GM23338 (cell line): ENCODE measurements at regions not wholly inside any gene's neighbourhood (a gene's known extent, or its start where the extent isn't known, plus 50 kb on each side); places are given as distances from the start of the nearest gene placed in this dataset.

ENCODE experiments used
- CREB1 ChIP-seq: fragments of 250-450 bp; sonication (Bioruptor Pico); IDR thresholded peaks from 2 replicates; pipeline ENCODE4 v1.5.0; 2020; ENCODE audit warnings: low read depth, mild to moderate bottlenecking, moderate library complexity
- CTCF ChIP-seq, 2 experiments: fragments of 200-600 bp in 1 of 2; sonication (generic) in 1 of 2; conservative IDR thresholded peaks; 2 replicates each; pipeline versions ENCODE4 v1.5.1 to v1.6.1; 2016 to 2017; ENCODE audit warnings: antibody characterized with exemption in 2 of 2, low read depth in 2 of 2, mild to moderate bottlenecking in 2 of 2, moderate library complexity in 1 of 2
- EZH2 ChIP-seq: fragments of 200-600 bp; sonication (generic); IDR thresholded peaks from one replicate; pipeline ENCODE4 v1.8.0; 2017; ENCODE audit warnings: antibody characterized with exemption, mild to moderate bottlenecking, low read depth; ENCODE audit not compliant: unreplicated experiment
- EZH2phosphoT487 ChIP-seq: fragments of 200-600 bp; sonication (generic); IDR thresholded peaks from one replicate; pipeline ENCODE4 v1.8.1; 2018; ENCODE audit warnings: antibody characterized with exemption; ENCODE audit not compliant: unreplicated experiment
- JUNB ChIP-seq: IDR thresholded peaks from one replicate; pipeline ENCODE4 v1.6.1; 2016; ENCODE audit warnings: antibody characterized with exemption; ENCODE audit not compliant: unreplicated experiment
- POLR2AphosphoS5 ChIP-seq: IDR thresholded peaks from 2 replicates; pipeline ENCODE4 v1.6.1; 2016; ENCODE audit warnings: antibody characterized with exemption, low read depth
- STAT1 ChIP-seq: IDR thresholded peaks from one replicate; pipeline ENCODE4 v1.6.1; 2016; ENCODE audit warnings: antibody characterized with exemption; ENCODE audit not compliant: unreplicated experiment

GRCh38 chr1:185368313-185368855 is 51.3 kb upstream of the IVNS1ABP start:
- TF ChIP-seq CTCF (conservative IDR thresholded peaks at IDR 0.05; ENCODE audit: low read depth in 2 of 2), result no peak
- TF ChIP-seq POLR2AphosphoS5, result no peak
- TF ChIP-seq EZH2, result no peak
- TF ChIP-seq EZH2phosphoT487, result no peak
- no peak for TF ChIP-seq CREB1 (CRISPR knock-in tag)
- TF ChIP-seq JUNB, result no peak
- TF ChIP-seq STAT1, result no peak
